Stromal cell of bone marrow (primary cell): ENCODE measurements at regions not wholly inside any gene's neighbourhood (a gene's known extent, or its start where the extent isn't known, plus 50 kb on each side); places are given as distances from the start of the nearest gene placed in this dataset.

Source experiments
- DNase-seq: peaks from one replicate; pipeline ENCODE4 v3.0.0-alpha.2; 2012; ENCODE audit warnings: low read depth

GRCh38 chrX:63993936-63994335 is 208.9 kb upstream of the ARHGEF9 start:
- no peak for DNase-seq

GRCh38 chrX:63985906-63986305 is 200.9 kb upstream of the ARHGEF9 start:
- DNase-seq = no peak

DNA sequence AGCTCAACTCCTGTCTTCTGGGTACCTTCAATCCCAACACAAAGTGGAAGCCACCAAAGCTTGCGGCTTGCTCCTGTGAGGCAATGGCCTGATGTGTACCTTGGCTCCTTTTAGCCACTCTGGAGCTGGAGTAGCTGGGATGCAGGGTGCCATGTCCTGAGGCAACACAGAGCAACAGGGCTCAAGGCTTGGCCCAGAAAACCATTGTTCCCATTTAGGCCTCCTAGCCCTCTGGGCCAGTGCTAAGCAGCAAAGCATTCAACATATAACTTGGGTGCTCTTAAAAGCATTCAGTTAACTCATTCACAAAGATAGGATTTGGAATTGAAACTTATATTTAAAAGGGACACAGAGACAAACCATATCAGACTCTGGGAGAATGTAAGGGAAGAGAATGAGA is 194.5 kb upstream of the ARHGEF9 start:
- DNase-seq = no peak

DNA sequence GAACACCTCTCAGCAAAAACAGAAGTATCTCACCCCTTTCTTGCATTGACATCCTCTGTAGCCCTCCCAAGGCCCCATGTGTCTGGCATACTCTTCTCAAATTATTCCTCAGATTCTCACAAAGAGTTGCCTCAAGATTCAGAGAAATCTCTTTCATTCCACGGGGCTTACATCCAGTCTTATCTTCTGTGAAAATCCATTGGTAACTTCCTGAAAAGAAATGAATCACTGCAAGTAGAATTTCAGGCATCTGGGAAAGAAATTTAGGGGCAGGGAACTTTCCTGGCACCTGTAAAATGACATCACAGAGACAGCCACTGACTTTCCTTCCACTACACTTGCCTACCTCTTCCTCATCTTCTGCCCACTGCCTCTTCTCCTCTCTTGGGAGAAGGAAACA is 182.5 kb upstream of the ARHGEF9 start:
- no peak for DNase-seq

DNA sequence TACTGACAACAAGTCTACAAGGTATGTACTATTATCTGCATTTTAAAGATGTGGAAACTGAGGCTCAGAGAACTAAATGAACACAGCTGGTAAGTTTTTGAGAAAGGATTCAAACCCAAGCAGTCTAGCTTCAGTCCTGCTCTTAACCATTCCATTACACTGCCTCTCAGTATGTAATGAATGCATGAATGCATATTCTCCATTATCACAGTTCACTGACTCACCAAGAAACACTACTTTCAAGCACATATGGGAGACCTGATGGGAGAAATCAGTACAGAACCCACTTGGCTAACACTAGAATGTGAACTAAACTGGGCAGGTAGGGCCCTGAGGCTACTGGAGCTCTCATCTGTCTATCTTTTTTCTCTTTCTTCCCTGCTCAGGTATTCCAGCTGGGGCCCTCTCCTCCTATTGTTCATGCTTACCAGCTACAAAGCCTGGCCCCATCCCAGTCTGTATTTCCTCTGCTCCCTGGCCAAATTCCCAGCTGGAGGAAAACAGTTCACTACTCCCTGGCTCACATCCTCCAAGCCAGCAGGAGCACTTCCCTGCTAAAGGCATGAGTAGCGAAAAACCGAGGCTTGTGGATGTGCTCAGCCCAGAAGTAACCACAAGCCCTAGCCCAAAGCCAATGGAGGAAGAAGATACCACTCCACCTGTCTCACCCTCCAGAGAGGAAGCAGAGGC is 178.2 kb upstream of the ARHGEF9 start:
- no peak for DNase-seq

DNA sequence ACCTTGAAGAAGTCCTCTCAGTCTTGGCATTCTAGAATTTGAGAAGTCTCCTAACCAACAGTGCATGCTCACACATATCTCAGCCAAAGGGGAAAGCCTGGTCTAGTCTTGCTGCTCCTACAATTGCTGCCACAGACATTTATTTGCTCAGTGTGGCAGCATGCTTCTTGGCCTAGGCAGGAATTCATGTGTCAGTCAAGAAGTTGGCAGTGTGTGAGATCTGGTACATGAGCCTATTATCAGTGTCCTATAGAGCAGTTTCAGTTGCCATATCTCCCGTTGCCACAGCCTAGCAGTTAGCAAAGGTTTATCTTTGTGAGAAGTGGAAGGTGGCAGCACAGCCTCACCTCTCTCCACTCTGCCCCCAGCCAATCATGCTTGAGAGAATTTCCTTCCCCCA is 176.9 kb upstream of the ARHGEF9 start:
- no peak for DNase-seq

DNA sequence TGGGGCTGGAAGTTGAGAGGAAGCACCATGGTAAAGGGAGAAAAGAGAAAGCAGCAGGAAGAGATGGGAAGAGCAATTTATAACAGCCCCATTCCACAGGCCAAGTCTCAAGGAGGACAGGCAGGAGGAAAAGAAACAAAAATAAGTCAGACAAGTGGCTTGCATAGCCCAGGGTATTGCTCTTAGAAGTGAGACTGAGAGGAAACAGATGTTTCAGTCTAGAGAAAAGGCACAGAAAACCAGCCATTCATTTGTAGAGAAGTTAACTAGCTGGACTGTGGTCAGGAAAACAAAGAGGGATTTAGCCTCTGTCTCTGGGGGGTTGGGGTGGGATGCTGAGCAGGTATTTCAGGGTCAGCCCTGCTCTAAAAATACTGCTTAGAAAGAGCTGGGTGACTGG is 175.0 kb upstream of the ARHGEF9 start:
- DNase-seq = no peak

DNA sequence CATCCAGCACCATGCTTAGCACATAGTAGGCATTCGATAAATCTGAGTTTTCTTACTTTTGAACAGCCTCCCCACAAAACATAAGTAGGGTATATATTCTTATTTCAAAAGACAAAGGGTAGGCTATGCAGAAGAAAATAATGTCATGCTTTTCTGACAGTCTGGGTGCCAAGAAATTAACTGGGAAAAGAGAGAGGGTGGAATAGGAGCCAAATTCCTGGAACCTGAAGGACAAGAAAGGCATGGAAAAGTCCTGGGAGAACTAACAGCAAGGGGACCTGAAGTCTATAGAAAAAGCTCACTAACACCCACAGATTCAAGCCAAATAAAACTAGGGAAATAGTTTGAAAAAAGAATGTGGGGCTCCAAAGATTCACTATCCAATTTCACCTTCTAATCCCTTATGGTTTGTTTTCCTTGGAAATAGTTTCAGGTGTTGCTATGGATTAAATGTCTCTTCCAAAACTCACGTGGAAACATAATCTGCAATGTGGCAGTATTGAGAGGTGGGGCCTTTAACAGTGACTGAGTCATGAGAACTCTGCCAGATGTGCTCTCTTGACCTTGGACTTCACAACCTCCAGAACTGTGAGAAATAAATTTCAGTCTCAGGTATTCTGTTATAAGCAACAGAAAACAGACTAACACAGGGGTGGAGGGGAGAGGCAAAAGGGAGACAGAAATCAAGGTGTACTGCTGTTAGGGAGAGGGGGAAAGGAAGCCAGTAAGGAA is 173.3 kb upstream of the ARHGEF9 start:
- DNase-seq = no peak

GRCh38 chrX:63935835-63936234 is 150.8 kb upstream of the ARHGEF9 start:
- no peak for DNase-seq

- DNase-seq = no peak
Measured at GRCh38 chrX:63934791-63935190, 149.8 kb upstream of the ARHGEF9 start.

DNA sequence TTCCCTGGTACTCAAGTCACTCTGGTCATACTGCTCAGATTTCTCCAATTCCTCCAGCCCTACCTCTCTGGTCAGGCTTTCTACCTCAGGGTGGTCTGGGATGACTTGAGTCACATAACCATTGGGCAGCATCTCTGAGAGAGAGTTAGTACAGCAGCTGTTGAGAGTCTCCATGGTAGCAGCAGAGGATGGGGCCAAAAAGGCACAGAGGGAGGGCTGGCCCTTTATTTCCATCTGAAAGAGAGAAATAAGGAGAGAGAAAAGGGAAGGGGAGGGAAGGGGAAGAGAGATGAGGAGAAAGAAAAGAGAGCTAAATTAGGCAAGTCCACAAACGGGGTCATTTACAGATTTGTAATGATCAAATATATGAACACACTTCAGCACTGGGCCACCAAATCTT is 149.1 kb upstream of the ARHGEF9 start:
- no peak for DNase-seq

DNA sequence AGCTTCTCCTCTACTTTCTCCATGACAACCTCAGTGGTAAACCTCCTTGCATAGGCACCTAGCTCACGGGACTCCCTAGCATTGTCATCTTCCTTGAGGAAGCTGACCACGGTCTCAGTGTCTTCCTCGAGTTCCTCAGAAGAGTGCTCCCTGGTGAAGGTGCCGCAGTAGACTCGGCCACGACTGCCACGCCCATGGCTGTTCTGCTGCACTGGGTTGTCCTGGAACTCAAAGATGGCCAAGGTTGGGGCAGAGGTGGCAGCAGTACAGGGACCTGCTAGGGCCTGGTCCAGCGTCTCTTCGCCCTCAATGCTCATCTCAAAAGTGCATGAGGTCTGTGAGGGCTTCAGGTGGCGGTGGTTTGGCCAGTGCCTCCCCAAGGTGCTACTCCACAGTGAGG is 147.9 kb upstream of the ARHGEF9 start:
- no peak for DNase-seq

GRCh38 chrX:63932006-63932405 is 147.0 kb upstream of the ARHGEF9 start:
- DNase-seq = no peak

- DNase-seq = no peak
Measured at GRCh38 chrX:63930140-63930539, 145.1 kb upstream of the ARHGEF9 start.

DNA sequence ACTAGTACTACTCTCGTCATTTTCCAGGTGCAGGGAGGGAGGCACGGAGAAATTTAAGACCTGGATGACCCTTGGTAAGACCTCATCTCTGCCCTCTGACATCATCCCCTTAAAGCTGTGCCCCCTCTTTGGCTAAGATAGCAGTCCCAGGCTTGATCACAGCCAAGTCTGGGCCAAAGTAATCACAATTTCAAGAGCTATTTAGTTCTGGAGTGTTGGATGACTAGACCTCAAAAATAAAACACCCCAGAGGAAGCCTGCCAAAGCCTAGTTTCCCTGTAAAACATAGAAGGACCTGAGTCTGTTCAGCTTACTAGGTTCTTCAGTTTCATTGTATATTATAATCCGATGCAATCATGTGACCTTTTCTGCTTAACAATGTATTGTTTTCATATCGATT is 144.6 kb upstream of the ARHGEF9 start:
- no peak for DNase-seq

GRCh38 chrX:63927848-63928247 is 142.8 kb upstream of the ARHGEF9 start:
- DNase-seq = no peak

DNA sequence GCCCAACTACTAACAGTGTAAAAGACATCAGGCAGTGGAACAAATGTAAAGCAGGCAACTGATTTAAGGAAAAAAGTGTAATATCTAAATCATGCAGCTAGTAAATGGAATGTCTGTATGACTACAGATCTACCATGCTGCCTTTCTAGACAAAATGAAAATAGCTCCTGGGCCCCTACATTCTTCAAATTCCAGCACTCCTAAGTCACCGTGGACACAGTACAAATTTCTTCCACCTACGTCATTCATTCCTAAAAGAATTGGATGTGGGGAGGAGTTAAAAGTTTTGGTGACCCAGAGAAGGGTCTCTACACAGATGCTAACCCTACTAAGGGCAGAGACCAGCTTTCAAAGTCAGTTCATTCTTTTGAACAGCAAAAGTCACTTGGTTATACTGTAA is 137.2 kb upstream of the ARHGEF9 start:
- DNase-seq = no peak

GRCh38 chrX:63920875-63921274 is 135.9 kb upstream of the ARHGEF9 start:
- no peak for DNase-seq

DNA sequence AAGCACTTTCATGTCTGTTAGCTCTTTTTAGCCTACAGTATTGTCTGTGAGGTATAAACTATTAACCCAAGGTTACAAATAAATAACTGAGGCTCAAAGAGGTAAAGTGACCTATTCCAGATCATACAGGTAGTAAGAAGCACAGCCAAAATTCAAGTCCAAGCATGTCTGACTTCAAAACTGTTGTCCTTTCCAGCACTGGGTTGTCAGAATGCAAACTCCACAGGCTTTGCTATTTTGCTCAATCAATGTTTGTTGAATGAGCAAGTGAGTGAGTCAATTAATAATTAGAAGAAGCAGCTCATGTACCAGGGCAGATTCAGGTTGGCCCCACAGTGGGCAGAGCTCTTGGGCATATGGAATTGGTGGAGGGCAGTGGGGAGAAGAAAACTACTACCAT is 134.1 kb upstream of the ARHGEF9 start:
- no peak for DNase-seq

DNA sequence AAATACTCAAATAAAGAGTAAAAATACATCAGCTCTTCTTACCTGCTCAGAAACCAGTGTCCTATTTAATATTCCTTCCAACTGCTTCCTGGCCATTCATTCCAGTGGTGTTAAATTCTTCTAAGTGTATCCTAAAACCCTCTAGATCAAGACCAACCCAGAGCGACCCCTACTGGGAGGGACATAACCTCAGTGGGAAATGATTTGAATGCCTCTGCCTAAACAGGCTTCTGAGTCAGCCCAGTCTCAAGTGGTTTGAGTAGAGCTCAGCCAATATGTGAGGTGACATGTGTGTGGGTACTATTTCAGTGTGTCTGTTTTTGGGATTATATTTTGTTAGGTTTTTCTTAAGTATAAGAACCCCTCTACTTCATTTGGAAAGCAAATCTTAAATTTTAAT is 133.6 kb upstream of the ARHGEF9 start:
- peak; percentile 11 for DNase-seq

- DNase-seq = no peak
Measured at GRCh38 chrX:63917296-63917695, 132.3 kb upstream of the ARHGEF9 start.

GRCh38 chrX:63913719-63914118 is 128.7 kb upstream of the ARHGEF9 start:
- no peak for DNase-seq

GRCh38 chrX:63889001-63889400 is 104.0 kb upstream of the ARHGEF9 start:
- DNase-seq = peak; percentile 33
